GM23338 (cell line): ENCODE measurements at regions not wholly inside any gene's neighbourhood (a gene's known extent, or its start where the extent isn't known, plus 50 kb on each side); places are given as distances from the start of the nearest gene placed in this dataset.

ENCODE experiments used
- ATAC-seq: fragments of 200-7000 bp; cut with Tn5 transposase; 3 replicates; pipeline ENCODE4 v1.9.1; 2020
- DNase-seq: peaks from one replicate; pipeline ENCODE4 v3.0.0-alpha.2; 2015; ENCODE audit warnings: low spot score
- H2AFZ ChIP-seq: fragments of 200-600 bp; sonication (generic); 2 replicates; pipeline ENCODE4 v1.8.0; 2016; ENCODE audit warnings: antibody characterized with exemption, mild to moderate bottlenecking, moderate library complexity
- H3F3A ChIP-seq: fragments of 200-600 bp; sonication (generic); replicated peaks from 2 replicates; pipeline ENCODE4 v1.8.0; 2017; ENCODE audit warnings: antibody characterized with exemption, mixed run types, low read depth
- H3K27ac ChIP-seq: fragments of 200-600 bp; sonication (generic); 2 replicates; pipeline ENCODE4 v1.6.1; 2016; ENCODE audit warnings: low read depth
- H3K27me3 ChIP-seq: fragments of 200-600 bp; sonication (generic); 2 replicates; pipeline ENCODE4 v1.8.0; 2016; ENCODE audit warnings: mild to moderate bottlenecking, mixed run types, moderate library complexity; ENCODE audit not compliant: insufficient read depth
- H3K36me3 ChIP-seq: fragments of 200-600 bp; sonication (generic); 2 replicates; pipeline ENCODE4 v1.8.0; 2016; ENCODE audit warnings: mild to moderate bottlenecking; ENCODE audit not compliant: insufficient read depth
- H3K4me1 ChIP-seq: fragments of 200-600 bp; sonication (generic); 2 replicates; pipeline ENCODE4 v1.8.0; 2016; ENCODE audit warnings: mild to moderate bottlenecking, moderate library complexity; ENCODE audit not compliant: insufficient read depth
- H3K4me2 ChIP-seq: fragments of 200-600 bp; sonication (generic); 2 replicates; pipeline ENCODE4 v1.7.1; 2017; ENCODE audit warnings: mixed run types
- H3K4me3 ChIP-seq: fragments of 200-600 bp; sonication (generic); 2 replicates; pipeline ENCODE4 v1.6.1; 2016; ENCODE audit warnings: mixed run types
- H3K79me2 ChIP-seq: fragments of 200-600 bp; sonication (generic); replicated peaks from 2 replicates; pipeline ENCODE4 v1.8.0; 2017; ENCODE audit warnings: mild to moderate bottlenecking; ENCODE audit not compliant: insufficient read depth
- H3K9me2 ChIP-seq: fragments of 200-600 bp; sonication (generic); 2 replicates; pipeline ENCODE4 v1.8.0; 2017; ENCODE audit not compliant: insufficient read depth
- H4K20me1 ChIP-seq: fragments of 200-600 bp; sonication (generic); replicated peaks from 2 replicates; pipeline ENCODE4 v1.8.0; 2017; ENCODE audit warnings: mild to moderate bottlenecking; ENCODE audit not compliant: insufficient read depth
- H3K27ac Mint-ChIP-seq: 2 replicates; pipeline ENCODE4 v1.8.0; 2020; ENCODE audit warnings: inconsistent platforms, mild to moderate bottlenecking, moderate library complexity, mixed read lengths
- H3K27me3 Mint-ChIP-seq: 3 replicates; pipeline ENCODE4 v1.8.0; 2022; ENCODE audit warnings: low read depth, mild to moderate bottlenecking, moderate library complexity, mixed read lengths, inconsistent platforms; ENCODE audit not compliant: insufficient read depth, poor library complexity
- H3K36me3 Mint-ChIP-seq: 3 replicates; pipeline ENCODE4 v1.8.0; 2021; ENCODE audit warnings: low read depth, mild to moderate bottlenecking, inconsistent platforms, moderate library complexity, mixed read lengths
- H3K4me1 Mint-ChIP-seq: 3 replicates; pipeline ENCODE4 v1.8.0; 2020; ENCODE audit warnings: mild to moderate bottlenecking, inconsistent platforms, mixed read lengths
- H3K4me3 Mint-ChIP-seq: 3 replicates; pipeline ENCODE4 v1.8.0; 2021; ENCODE audit warnings: moderate library complexity, mild to moderate bottlenecking, inconsistent platforms, mixed read lengths
- H3K9me3 Mint-ChIP-seq: 3 replicates; pipeline ENCODE4 v1.8.0; 2020; ENCODE audit warnings: moderate library complexity, mild to moderate bottlenecking, inconsistent platforms, mixed read lengths
- CREB1 ChIP-seq: fragments of 250-450 bp; sonication (Bioruptor Pico); IDR thresholded peaks from 2 replicates; pipeline ENCODE4 v1.5.0; 2020; ENCODE audit warnings: low read depth, mild to moderate bottlenecking, moderate library complexity
- EZH2 ChIP-seq: fragments of 200-600 bp; sonication (generic); IDR thresholded peaks from one replicate; pipeline ENCODE4 v1.8.0; 2017; ENCODE audit warnings: antibody characterized with exemption, mild to moderate bottlenecking, low read depth; ENCODE audit not compliant: unreplicated experiment
- STAT1 ChIP-seq: IDR thresholded peaks from one replicate; pipeline ENCODE4 v1.6.1; 2016; ENCODE audit warnings: antibody characterized with exemption; ENCODE audit not compliant: unreplicated experiment
- ZNF114 ChIP-seq: fragments of 250-450 bp; sonication (Bioruptor Pico); IDR thresholded peaks from 2 replicates; pipeline ENCODE4 v1.5.0; 2020; ENCODE audit warnings: mild to moderate bottlenecking, moderate library complexity
- ZNF462 ChIP-seq: fragments of 250-450 bp; sonication (Bioruptor Pico); IDR thresholded peaks from 2 replicates; pipeline ENCODE4 v1.5.0; 2020; ENCODE audit warnings: mild to moderate bottlenecking, moderate library complexity

- TF ChIP-seq ZNF462 (CRISPR knock-in tag), result no peak
- no peak for TF ChIP-seq EZH2
- no peak for TF ChIP-seq STAT1
- no peak for TF ChIP-seq ZNF114 (CRISPR knock-in tag)
- TF ChIP-seq CREB1, result no peak
Measured at GRCh38 chr5:56406221-56406620, 173.1 kb upstream of the ANKRD55 start (continued).

GRCh38 chr5:56405116-56405908 is 172.2 kb upstream of the ANKRD55 start:
- Histone ChIP-seq H3K27me3 (no peaks in the 10 kb centered on the region), H3K4me2 (no peak overlapping the region), H3K4me3 (no peak overlapping the region), H3K4me1 (peaks cover 10% of the 10 kb centered on the region), H3F3A (no peaks in the 10 kb centered on the region), H3K36me3 (no peaks in the 10 kb centered on the region), H4K20me1 (no peaks in the 10 kb centered on the region), H3K79me2 (no peaks in the 10 kb centered on the region), H2AFZ (peak overlapping the region; percentile 3; the same call in 1 of the 2 replicates), H3K9me2 (no peaks in the 10 kb centered on the region), H3K27ac (no peak overlapping the region)
- Mint-ChIP-seq H3K27me3 (no peaks in the 10 kb centered on the region), H3K4me3 (no peak overlapping the region), H3K9me3 (no peaks in the 10 kb centered on the region), H3K27ac (peak overlapping the region; percentile 91), H3K36me3 (no peaks in the 10 kb centered on the region), H3K4me1 (peaks cover 27% of the 10 kb centered on the region)
- ATAC-seq (no peak), DNase-seq (no peak)
- no peak for TF ChIP-seq ZNF462 (CRISPR knock-in tag)
